GOT3 (cell line): ENCODE measurements at regions not wholly inside any gene's neighbourhood (a gene's known extent, or its start where the extent isn't known, plus 50 kb on each side); places are given as distances from the start of the nearest gene placed in this dataset.

Experiments used
- DNase-seq: peaks from one replicate; lab custom pipeline; 2025; ENCODE audit warnings: mixed read lengths; lab: John Stamatoyannopoulos, UW

DNA sequence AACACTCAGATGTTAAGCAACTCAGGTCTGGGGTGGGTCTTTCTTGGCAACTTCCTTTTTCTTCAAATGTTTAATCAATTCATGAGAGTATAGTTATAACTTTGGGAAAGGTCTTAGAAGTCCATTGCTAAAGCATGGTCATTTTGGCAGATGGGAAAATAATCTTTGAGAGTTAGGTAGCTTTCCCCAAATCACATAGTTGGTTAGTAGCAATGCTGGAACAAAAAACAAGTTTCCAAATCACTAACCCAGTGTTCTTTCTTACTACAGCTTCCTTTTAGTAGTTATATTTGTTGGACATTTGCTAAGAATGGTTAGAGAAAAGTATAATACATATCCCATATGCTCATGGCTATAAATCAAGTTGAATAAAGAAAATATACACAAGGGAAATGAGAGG, 185.2 kb upstream of the SLC14A2 start:
- no peak for DNase-seq

DNA sequence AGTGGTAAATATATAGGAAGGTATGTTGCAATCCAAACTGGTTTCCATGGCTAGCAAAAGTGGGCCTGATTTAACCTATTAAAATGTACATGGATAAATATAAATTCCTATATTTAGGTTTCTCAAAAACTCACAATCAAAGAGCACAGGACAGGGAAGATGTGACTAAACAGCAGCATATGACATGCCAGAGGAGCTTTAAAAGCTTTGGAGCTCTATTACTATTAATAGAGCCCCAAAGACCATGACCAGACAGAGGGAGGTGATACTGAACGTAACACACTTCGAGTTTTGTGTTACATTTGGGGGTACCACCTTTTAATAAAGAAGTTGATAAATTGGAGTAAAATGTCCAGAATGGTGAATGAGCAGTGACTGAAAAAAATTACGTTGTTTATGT, 179.5 kb upstream of the SLC14A2 start:
- no peak for DNase-seq

DNA sequence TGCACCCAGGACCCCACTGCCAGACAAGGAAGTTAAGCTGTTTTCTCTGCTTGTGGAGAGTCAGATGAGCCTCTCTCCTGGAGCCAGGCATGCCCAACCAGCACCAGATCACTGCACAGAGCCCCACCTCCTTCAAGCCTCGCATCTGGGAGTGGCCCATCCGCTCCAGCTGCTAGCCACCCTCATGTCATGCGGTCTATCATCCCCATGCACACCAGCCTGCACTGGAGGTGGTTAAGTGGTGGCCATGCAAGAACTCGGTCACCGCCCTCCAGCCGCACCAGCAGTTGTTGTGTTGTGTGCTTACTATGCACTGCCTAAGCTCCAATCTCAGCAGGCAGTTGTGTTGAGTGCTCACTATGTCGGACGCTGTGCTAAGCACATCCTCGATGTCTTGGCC, 177.9 kb upstream of the SLC14A2 start:
- no peak for DNase-seq

DNA sequence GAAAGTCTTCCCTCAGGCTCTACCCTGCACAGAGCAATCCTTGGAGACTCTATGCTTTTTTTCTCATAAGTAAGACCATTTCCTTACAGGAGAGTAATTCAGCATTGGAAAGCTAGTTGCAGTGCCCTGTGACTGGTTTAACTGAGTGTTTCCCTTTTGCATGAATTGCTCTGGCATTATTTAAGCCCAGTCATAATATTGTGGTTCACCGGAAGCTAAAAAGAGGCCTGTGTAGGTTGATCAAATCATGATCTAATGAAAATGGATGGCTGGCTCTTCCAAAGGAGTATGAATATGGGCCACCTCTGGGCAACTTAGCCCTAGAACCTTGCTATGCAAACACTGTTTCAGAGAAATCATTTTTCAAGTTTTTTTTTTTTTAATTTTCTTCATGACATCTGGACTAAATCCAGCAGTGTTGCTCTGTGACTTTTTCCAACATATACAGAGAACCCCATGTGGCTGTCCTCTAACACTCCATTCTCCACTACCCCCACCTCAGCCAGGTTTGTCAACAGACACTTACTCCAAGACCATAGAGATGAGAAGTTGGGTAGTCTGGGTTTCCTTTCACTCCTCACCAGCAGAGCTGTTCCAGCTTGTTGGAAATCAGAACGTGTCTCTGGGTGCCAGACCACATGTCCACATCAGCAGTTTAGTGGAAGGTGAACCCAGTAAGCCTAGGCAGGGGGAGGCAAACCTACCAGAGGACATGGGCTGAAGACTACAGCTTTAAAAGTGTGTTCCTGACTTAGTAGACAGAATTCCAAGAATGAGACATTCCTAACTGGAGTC, 175.2 kb upstream of the SLC14A2 start:
- DNase-seq = no peak

DNA sequence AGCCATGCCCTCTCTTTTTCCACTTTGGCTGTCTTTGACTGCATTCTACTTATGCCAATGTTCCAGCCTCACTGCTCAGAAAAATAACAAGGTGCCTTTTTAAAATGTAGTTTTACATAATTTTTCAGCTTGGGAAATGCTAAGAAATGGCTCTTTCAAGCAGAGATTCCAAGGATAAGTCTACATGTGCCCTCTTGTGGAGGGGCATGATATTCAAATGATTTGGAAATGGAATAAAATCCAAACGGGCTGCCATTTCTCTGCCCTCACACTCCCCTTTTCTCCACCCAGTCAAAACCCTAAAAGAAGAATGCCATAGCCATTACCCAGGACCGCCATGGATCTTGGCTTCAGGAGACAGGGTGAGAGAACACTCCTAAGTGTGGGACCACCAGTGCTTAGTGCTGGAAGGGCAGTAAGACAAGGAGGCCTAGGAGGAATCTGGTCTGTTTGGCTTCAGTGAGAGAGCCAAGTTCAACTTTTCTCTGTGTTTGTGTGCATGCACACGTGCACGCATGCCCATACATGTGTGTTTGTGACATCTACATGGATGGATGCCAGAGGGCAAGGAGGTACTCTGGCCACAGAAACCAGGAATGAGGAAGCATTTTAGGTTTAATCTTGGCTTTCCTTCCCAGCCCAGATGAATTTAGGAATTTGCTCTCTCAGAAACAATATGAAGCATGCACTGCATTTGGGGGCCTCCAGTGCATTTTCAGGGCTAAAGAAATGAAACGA, 174.0 kb upstream of the SLC14A2 start:
- no peak for DNase-seq

DNA sequence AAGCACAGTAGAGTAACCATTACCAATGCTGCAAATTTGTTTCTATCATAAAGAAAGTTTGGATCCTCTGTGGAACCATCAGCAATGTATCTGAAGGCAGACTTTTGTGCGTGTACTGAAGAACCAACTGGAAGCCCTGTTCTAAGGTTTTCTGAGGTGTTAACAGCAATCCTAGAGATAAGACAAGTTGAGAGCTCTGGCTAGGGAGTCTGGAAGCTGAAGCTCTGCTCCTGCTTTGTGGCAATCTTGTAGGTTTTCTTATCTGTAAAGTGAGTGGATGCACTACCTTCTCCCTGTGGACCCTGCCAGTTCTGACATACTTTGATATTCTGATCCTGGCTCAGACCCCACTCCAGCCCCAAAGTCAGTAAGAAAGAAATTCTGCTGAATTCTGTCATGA, 171.2 kb upstream of the SLC14A2 start:
- no peak for DNase-seq

DNA sequence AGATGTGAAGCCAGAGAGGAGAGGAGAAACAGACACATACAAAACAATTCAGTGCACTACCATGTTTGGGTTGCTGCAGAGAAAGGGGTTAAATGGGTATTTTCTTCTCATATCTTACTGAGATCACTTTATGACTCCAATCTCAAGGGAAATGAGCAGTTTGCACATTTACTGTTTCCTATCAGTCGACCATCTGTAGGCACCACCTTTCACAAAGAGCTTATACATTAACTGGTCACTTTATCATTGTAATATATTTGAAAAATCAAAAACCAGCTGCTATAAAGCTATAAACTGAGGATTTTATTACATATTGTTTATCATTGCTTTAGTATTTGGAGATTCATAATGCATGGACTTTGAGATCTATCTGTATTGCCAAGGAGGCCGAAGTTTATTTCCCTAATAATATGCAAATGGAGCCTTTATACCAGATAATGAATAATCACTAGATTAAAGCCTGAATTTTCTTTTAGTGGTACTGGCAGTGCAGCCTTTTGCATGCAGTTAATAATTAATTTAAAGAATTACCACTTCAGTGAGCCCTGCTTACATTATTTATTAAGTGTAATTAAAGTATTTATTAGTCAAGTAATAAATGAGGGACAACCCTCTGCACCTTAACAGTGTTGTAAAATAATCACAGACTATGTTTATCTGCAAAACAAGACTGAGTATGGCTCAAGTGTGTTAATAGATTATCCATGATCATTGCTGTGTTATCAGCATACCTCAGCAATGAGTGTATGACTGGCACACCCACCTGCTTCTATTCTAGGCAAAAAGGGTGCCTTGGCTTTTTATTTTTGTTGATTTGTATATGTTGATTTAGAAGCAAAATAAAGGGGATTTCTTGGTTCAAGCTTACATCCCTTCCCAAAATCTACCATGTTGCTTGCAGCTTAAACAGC, 167.7 kb upstream of the SLC14A2 start:
- no peak for DNase-seq

DNA sequence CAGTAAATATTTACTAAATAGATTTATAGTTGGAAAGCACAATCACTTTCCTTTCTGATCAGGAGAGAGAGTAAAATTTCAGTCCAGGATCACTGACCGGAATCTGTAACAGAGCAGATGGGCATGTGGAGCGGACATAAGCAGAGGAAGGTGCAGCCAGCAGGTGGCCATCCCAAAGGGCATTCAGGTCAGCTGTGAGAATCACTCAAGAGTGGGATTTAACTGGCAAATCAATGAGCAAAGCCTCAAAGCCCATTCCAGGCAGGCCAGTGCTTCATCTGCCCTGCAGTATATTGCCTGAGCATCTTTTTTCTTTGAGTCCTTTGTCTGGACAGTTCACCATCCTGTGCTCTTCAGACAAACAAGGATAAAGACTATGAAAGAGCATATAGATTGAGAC, 166.4 kb upstream of the SLC14A2 start:
- no peak for DNase-seq

DNA sequence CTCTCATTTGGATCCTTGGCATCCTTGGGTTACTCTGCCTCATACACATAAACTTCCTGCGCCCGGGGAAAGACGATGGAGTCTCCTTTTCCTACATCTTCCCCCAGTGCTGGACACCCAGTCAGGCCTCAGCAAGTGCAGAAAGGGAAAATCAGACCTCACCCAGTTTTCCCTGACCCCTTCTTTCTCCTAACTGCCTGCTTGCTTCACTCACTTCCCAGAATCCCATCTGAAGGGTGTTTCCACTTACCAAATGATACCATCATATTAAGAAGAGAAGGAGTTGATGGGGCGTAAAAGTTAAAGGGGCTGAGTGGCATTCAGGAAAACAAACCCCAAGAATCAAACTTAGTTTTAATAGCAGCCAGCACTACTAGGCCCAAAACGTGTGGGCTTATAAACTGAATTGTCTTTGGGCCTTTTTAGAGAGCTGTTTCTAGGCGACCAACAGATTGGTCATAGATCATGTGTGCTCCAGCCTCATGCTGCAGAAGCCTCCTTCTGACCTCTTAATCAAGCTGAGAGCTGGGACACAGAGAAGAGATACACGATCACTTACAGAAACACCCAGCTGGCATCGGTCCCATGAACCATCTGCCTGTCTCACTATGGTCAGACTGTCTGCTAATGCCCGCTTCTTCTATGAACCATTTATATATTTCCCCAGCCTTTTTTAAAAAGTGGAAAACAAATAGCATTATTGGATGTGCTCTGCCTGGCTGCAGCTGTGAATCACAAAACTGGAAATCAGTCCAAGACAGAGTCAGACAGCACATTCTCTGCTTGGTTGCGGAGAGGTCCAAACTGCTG, 165.7 kb upstream of the SLC14A2 start:
- no peak for DNase-seq

DNA sequence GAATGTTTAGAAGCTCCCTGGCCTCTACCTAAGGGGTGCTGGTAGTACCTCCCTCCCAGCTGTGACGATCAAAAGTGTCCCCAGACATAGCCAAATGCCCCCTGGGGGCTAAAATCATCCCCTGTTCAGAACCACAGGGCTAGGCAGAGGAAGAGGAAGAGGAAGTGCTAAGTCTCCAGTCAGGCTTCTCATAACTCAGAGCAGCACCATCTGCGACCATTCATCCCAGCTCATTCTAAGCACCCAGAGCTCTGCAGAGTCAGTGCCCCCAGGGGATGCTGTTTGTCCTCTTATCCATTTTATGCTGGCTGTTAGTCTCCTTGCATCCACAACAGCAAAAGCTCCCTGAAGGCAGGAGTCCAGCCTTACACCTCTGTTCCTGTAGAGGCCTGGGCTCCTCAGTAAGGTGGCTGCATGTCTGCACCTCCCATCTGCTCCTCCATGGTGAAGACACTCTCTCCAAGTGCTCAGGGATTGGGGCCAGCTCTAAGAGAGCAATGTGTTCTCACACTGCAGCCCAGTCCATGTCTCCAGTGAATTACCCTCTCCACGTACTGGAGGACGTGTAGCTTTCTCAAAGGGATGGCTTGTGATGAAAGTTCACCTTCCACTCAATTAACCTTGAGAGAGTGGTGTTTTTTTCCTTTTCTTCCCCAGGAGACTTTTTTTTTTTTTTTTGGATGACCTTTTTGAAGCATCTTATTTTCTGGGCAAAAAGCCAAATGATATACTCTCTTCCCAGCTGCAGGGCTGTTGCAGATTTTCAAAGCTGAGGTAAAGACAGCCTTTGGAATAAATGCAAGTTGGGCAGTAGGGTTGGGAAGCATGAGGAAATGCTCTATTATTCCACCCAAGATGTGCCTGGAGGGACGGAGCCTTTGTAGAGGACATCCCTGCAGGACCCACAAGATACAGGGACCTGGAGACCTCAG, 158.9 kb upstream of the SLC14A2 start:
- no peak for DNase-seq

DNA sequence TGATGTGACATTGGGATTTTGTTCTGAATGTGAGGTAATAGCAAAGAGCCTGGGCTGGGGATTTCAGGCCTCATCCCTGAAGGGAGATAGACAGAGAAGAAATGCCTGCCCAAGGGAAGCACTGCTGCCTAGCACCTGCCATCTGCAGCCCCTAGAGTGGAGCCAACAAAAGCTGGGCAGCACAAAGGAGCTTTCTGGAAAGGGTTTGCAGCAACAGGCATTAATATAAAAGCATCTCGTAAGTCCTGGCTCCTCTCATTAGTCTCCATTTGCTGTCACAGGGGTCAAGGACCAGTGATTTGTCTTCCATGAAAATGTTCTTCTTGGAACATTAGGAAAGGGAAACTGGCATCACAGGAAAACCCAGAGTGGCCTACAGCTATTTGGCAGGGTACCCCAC, 157.2 kb upstream of the SLC14A2 start:
- DNase-seq = no peak

DNA sequence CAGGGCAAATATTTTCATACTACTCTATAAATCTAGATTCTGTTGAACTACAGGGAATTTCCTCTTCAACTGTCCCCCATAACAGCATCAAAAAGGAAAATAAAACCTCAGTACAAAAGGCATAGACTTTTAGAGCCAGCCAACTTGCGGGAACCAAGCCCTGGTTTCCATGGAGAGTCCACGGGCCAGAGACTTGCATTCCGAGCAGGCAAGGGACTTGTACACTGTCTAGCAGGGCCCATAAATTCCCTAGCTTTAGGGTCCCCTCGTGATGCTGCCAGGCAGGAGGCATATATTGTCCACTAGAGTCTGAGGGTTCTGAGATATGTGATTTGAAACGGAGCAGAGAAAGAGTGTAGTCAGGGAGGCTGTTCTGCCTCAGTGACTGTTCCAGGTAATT, 153.1 kb upstream of the SLC14A2 start:
- no peak for DNase-seq

DNA sequence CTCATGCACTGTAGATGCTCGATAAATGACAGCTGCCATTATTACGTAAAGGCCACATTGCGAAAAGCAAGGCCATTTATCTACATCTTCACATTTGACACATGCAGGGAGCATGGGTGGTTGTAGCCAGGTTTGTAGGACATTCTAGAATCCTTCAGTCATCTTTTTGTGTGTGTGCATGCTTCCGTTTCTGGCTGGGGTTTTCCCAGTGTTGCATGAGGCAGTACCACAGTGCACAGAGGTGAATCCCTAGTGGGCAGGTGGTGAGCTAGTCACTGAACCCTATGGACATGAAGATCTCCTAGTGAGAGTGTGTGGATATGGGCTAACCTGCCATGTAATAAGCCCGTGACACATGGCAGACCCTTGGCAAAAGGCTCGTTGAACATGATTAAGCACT, 151.8 kb upstream of the SLC14A2 start:
- no peak for DNase-seq

DNA sequence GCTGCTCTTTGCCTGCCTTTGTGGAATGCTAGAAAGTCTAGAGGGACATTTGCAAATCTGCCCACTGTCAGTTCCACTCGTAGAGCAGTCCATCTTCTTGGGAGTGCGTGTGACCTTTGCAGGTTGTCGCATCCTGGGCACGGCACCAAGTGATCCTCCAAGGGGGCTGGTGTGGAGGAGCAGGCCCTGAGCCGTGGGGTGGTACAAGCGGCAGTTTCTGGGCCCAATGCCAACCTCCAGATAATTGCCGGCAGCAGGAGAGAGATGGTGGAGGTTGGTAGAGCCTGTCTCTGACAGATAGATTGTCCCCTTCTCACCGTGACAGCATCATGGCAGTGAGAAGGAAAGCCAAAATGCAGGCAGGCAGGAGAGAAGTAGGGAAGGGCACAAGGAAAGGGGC, 150.7 kb upstream of the SLC14A2 start:
- no peak for DNase-seq

DNA sequence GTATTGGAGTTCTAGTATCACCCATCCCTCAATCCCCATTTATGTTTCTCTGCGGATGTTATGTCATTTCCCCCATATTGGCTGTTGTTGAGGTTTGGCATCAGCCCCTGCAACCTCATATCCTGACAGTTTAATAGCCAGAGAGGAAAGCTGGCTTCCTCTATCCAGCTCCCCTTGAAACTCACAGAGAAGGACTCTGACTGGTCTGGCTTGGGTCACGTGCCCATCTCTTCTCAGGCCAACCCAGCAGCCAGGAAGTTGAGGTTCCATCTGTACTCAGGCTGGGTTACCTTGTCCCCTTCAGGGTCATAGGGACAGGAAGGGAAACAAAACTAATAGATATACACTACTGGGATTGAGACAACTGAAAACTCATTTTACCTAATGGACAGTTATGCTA, 148.0 kb upstream of the SLC14A2 start:
- no peak for DNase-seq

DNA sequence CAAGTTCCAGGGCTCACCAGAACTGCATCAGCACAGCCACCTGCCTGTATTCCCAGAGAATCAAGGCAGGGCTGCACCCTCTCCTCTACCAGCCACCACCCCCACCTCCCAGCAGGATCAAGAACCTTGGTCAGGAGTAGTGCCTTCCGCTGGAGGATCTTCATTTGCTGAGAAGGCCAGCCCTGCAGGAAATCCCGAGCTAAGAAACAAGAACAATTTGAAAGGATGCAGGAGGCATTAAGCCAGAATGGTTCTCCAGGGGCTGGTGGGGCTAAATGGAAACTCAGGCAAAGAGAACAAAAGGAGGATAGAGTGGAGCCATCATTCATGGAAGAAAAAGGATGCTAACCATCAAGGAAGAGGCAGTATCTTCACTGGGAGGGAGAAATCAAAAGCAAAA, 147.3 kb upstream of the SLC14A2 start:
- DNase-seq = no peak

DNA sequence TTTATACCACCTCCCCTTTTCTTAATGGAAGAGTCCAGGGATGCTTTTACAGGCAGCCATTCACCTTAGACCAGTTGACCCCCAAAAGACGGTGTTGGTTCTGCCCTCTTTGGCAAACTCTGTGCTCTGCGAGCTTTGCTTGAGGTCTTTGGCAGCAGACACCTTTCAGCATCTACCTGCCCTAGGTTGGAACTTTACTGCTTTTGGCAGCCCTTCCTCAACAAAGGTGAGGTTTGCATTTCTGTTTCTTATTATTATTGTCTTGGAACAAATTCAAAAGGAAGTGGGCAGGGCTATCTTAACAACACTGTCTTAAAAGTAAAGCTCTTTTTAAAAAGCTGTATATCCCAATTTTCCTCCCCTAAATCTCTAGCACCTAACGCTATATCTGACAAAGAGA, 136.4 kb upstream of the SLC14A2 start:
- no peak for DNase-seq

DNA sequence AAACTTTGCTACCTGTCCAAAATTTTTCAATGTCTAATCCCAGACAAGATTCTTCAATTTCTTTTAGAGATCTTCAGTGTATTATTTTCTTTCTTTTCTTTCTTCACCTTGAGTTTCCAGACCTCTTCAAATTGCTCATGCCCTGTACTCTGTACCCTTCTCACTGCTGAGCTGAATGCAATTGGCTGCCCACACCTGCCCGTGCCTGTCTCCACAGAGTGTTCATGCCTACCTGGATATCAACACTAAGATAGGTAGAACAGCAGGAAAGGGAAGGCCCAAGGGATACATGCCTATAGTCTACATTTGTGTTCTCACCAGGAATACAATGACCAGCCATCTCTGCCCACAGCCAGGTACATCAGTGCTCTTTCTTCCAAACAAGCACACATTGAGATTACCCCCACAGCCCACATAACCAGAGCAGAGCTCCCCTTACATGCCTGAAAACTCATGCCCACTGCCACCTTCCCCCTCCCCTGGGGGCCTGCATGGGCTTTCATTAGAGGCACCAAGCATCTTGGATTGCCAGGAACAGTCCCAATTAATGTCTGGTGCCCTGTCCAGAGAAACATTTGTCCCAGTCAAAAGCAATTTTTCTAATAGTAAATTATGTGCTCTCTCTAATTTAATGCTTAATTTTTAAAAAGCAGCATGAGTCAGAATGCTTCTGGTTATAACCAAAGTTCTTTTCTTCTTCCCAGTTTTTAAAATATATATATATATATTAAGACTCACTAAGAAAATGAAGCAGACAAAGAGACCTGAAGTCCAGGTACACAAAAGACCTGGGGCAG, 134.9 kb upstream of the SLC14A2 start:
- DNase-seq = no peak

DNA sequence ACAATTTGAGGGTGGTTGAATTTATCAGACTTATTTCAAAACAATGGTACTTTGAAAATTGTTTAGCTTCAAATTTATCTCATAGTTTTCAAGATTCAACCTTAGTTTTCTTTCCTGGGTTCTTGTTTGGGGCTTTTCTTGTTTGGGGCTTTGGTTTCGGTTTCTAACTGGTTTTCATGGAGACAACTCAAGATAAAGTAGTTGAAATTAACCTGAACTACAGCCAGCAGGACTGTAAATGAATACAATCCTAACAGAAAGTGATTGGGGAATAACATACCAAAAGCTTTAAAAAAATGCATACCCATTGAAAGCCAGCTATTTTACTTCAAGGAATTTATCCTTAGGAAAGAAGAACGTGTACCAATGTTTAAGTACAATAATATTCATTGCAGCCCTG, 133.5 kb upstream of the SLC14A2 start:
- DNase-seq = no peak

DNA sequence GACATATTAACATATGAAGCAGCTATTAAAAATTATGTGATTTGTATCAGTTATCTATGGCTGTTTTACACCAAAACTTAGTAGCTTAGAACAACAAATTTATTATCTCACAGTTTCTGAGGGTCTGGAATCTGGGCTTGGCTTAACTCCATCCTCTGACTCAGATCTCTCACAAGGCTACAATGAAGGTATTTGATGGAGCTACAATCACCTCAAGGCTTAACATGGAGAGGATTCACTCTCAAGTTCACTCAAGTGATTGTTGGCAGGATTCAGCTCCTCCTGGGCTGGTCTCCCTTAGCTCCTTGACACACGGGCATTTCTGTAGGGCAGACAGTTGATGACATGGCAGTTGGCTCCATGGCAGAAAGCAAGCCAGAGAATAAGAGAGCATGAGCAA, 133.0 kb upstream of the SLC14A2 start:
- no peak for DNase-seq
